Nucleus accumbens (tissue), 56 donors: ENCODE measurements at regions not wholly inside any gene's neighbourhood (a gene's known extent, or its start where the extent isn't known, plus 50 kb on each side); places are given as distances from the start of the nearest gene placed in this dataset.
A peak's percentile ranks its signal among the peaks of the same experiment; 100 is the strongest.
"Not testable (repeated sequence)": the region's sequence is repeated elsewhere in the genome, so short reads cannot be mapped to it uniquely, and the experiment has no call there.

Experiments used
- DNase-seq, 56 donors: peaks; one replicate each; lab custom pipeline; 2025; lab: John Stamatoyannopoulos, UW

- DNase-seq: peak in 1 of 56 donors; percentile 4
Observed at GRCh38 chr4:75289914-75290582, 224.2 kb downstream of the RCHY1 start.

GRCh38 chr4:75287738-75288517 is 226.3 kb downstream of the RCHY1 start:
- no peak for DNase-seq

DNA sequence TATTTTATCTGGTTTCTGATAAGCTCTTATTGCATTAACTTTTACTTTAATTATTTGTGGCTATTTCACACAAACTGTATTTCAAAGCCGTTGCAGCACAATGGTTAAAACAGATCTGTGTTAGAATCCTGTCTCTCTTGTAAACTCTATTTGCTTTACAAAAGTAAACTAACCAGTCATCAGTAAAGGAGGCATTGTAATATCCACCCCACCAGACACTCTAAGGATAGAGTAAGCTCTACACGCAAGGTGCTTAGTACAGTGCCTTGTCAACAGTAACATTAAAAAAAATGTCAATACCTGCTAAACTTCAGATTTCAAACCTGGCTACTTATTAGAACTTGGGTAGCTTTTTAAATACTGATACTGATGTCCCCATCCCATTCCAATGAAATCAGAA is 228.4 kb downstream of the RCHY1 start:
- no peak for DNase-seq

- no peak for DNase-seq
Observed at GRCh38 chr4:75284831-75285230, 229.4 kb downstream of the RCHY1 start.

GRCh38 chr4:75280461-75280860 is 233.7 kb downstream of the RCHY1 start:
- DNase-seq: not testable (repeated sequence)

DNA sequence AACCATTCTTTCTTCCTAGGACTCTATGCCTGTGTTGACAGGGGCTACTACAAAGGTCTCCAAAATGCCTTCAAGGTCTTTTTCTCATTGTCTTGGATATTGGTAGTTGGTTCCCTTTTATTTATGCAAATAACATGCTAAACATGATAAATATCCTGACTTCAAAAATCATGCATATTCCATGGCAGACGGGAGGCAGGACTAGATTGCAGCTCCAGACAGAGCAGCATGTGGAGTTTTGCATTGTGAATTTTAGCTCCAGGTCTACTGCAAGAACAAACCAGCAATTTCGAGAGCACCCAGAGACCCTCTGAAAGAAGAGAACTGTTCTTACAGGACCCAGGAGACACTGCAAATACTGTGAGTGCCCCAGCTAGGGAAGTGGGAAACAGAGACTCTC is 254.9 kb downstream of the RCHY1 start:
- no peak for DNase-seq

- no peak for DNase-seq
Observed at GRCh38 chr4:75255261-75255660, 258.9 kb downstream of the RCHY1 start.

DNA sequence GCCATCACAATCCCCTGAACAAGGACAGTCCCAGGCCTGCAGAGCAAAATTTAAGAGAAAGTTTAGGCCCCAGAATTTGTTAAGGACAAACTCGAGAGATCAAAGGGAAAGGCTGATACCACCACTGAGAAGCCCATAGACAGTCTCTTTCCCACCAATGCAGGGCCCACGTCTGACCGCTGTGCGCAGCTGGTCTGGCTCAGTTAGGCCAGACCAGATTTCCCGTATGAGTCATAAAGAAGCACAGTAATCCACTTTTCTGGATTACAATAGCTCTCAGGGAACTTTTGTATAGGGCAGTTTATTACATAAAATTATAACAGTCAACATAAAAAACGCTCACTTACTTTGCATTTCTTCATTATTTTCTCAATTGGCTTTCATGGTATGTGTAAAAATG is 259.5 kb downstream of the RCHY1 start:
- DNase-seq: no peak

DNA sequence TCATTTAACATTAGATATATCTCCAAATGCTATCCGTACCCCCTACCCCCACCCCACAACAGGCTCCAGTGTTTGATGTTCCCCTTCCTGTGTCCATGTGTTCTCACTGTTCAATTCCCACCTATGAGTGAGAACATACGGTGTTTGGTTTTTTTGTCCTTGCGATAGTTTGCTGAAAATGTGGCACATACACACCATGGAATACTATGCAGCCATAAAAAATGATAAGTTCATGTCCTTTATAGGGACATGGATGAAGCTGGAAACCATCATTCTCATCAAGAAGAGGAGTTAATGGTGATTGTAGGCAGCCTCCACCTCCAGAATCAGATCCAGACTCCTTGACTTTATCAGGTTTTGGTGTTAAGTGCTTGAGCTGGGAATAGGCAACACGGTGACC is 261.1 kb downstream of the RCHY1 start:
- DNase-seq: not testable (repeated sequence)

DNA sequence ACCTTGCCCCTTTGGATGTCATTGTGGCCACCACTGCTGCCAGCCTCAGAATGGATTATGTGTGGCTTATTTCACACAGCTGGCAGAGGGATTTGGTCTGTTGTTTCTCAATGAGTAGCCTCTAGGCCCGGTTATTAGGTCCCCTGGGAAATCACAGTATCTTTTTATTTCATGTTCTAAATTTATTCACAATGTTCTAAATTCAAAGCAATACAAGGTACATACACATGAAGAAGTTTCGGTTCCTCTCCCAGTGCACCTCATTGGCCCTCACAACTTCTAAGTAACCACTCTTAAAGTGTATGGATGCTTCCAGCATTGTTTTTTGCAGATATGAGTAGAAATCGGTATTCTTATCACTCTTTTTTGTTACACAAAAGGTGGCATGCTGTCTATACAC is 262.7 kb downstream of the RCHY1 start:
- no peak for DNase-seq

- DNase-seq: no peak
Observed at GRCh38 chr4:75249739-75250138, 264.5 kb downstream of the RCHY1 start.

GRCh38 chr4:75248770-75249407 is 265.3 kb downstream of the RCHY1 start:
- DNase-seq: no peak

- no peak for DNase-seq
Observed at GRCh38 chr4:75244325-75244724, 269.9 kb downstream of the RCHY1 start.

DNA sequence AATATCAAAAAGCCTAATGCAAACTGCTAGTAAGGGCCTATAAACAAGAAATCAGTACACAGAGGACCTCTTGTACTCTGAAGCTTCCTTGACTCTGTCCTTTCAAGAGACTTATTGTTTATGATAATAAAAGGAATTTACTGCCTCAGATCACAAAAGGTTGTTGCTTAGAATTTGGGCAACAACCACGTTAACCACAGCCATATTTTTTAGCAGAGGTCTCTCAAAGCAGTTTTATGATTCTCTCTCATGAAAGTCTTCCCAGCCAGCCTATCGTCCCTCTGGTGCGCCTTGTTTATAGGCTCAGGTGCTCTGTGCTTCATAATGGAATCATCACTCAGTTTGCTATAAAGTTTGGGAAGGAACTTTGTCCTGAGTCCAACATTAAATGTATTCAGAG is 270.6 kb downstream of the RCHY1 start:
- no peak for DNase-seq

DNA sequence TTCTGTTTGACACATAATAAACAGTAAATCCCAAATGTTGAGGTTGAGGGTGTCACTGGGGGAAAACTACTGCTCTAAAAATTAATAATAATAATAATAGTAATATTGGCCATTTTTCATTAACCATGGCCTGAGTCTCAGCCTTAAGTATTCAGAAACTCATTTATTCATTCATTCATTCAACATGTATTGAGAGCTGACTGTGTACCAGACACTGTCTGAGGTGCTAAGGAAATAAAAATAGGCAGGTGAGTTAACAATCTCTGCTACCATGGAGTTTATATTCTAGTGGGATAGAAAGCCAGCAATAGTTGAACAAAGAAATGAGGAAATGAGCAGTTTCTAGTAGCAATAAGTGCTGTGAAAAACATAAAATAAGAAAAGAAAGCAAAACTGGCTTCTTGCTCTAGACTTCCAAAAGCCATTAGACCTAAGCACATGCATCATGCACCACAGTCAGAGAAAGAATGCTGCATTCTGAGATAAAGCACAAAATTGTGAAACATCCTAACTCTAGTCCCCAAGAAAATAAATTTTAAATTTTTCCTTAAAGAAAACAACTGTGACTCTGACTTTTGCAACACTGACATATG is 278.7 kb downstream of the RCHY1 start:
- no peak for DNase-seq

DNA sequence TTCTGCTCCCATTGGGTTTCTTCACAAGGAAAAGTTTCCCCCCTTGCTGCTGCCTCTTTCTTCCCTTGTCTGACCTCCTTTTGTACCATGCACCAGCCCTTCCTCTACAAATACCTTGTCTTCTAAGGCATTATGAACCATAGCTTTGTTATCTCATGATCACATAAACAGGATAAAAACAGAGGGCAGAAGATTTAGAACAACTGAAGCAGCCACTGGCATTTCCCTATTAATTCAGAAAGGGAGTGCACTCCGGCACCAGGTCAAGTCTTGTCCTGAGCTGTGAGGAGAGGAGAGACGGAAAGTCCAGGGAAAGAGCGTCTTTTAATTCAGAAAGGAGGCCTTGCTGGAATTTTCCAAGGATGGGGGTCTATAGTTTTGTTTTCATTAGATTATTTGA is 281.7 kb downstream of the RCHY1 start:
- DNase-seq: no peak

- no peak for DNase-seq
Observed at GRCh38 chr4:75229806-75230570, 284.2 kb downstream of the RCHY1 start.

- DNase-seq: no peak
Observed at GRCh38 chr4:75213480-75213879, 280.6 kb downstream of the PARM1 start.

DNA sequence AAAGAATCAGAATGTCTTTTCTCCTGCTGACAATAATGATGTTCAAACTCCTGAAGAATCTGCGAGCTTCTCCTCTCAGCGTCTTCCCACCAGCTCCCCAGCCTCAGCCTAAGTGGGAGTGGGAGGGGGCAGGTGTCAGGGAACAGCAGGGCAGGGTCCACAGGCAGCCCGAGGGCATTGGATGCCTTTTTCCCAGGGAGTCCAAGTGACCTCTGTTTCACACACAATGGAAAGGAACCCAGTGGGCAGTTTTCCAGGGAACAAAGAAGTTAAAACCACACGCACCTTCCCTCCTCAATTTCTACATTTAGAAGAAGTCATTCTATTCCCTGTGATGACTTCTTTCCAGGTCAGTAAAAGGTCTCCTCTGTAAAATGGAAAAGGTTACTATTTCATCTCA is 278.5 kb downstream of the PARM1 start:
- DNase-seq: no peak

DNA sequence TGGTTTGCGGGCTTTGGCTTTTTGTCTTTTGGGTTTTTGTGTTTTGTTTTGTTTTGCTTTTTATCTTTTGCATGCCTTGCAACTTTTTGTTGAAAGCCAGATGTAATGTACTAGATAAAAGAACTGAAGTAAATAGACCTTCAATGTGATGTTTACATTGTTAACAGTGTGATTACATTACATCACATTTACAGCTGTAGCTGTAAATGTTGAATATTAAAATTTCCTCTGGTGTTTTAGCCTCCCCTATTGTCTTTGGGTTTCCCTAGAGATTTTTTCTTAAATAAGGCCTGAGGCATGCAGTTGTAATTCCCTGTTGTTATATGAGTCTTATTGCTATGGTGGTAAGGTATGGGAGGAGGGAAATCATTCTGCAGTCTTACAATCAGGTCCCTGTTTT is 275.0 kb downstream of the PARM1 start:
- no peak for DNase-seq

DNA sequence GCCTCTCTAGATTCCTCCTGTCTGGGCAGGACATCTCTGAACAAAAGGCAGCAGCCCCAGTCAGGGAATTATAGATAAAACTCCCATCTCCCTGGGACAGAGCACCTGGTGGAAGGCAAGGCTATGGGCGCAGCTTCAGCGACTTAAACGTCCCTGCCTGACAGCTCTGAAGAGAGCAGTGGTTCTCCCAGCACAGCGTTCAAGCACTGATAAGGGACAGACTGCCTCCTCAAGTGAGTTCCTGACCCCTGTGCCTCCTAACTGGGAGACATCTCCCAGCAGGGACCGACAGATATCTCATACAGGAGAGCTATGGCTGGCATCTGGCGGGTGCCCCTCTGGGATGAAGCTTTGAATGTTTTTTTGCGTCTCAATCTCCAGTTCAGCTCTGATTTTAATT is 262.2 kb downstream of the PARM1 start:
- no peak for DNase-seq
